CD4-positive, alpha-beta T cell treated with Interleukin-2 at 100 ng/mL for 4 hours (primary cell): ENCODE measurements at regions not wholly inside any gene's neighbourhood (a gene's known extent, or its start where the extent isn't known, plus 50 kb on each side); places are given as distances from the start of the nearest gene placed in this dataset.

Experiments used
- DNase-seq: peaks from one replicate; pipeline ENCODE4 v3.0.0-alpha.2; 2020; ENCODE audit warnings: low spot score

- DNase-seq, result no peak
These were observed 254.3 kb upstream of the AGA start for GRCh38 chr4:177696438-177696966.

DNA sequence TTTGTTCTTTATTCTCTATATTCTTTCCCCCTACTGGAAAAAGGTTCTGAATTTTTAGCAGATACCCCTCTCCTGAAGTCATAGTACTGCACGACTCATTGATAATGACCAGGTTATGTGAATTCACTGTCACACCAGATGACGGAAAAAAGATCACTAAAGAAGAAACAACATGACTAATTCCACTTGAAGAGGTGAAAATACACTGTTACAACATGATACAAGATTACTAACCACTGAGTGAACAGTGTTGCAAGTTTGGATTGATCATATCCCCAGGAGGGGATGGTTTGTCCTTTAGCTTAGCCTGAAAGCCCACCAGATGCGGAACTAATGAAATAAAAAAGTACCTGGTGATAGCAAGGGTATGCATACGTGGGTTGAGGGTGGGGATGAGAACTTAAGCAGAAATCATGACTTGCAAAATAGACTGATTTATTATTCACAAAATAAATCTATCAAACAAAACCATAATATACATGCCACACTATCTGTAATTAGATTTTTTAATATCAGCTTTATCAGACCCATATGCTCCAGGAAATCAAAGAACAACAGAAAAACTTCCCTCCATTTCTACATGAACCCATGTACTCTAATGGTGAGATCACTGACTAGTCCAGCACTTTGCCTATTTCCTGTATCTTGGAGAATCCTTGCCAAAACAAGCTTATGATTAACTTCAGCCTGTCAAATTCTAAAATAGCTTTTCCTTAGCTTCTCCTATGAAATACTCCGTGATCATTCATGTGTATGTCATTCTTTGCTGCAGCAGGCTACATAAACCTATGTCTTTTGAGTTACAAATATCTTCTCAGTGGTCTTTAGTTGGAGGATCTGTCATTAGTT is 257.4 kb upstream of the AGA start:
- no peak for DNase-seq

DNA sequence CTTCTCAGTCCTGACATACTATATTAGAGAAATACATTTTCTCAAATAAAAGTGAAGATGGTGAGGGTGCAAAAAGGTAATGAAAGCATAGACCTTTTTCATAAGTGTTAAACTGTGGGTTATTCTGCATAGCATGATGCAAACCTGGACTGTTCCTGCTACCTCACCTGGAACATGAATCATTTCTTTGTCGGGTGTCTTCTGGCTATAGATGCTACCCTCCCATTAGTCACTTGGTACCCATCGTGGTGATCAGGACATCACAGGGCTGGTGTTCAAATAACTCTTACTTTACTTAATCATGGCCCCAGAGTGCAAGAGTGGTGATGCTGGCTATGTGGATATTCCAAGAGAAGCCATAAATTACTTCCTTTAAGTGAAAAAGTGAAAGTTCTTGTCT is 264.7 kb upstream of the AGA start:
- no peak for DNase-seq

DNA sequence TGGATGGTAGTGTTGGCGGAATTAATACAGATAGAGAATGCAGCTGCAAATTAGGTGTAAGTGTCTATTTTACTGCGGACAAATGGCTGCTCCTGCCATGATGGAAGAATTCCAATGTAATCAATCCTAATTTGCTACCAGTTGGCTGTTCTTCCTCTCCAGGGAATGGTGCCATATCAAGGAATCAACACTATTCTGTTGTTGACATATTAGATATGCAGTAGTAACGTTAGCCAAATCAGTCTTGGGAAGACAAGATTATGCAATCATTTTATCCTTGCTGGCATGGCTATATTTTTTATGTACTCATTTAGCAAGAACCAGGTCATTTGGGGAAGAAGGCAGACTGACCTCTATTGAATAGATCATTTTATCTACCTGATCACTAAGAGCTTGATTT is 271.2 kb upstream of the AGA start:
- no peak for DNase-seq

DNA sequence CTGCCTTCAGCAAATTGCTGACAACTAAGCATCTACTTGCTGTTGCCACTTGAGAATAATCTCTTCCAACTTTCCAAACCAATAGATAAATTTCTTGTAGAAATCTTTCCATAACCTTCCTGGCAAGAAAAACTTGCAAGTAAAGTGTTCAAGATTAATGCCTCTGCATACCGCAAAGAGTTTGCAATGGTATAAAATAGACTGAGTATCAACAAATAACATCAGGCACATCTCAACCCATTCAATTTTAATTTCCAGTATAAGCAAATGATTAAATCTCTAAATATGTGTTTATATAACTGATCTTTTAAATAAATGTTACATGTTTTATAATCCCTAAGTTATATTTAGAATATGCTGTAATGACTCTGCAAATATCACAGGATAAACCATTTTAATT is 275.2 kb upstream of the AGA start:
- DNase-seq, result no peak

DNA sequence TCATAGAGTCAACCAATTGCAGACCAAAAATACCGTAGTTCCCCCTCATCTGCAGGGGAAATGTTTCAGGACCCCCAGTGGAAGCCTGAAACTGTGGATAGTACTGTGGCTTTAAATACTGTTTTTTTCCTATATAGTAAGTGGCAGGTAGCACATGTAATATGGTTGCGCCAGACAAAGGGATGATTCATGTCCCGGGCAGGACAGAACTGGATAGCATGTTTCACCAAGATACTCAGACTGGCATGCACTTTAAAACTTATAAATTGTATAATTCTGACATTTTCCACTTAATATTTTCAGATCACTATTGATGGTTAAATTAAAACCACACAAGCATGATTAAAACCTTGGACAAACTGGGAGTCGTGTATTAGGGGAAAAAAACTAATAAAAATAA is 276.3 kb upstream of the AGA start:
- DNase-seq, result no peak

- DNase-seq, result no peak
These were observed 283.9 kb upstream of the AGA start for GRCh38 chr4:177726111-177726510.

- DNase-seq, result no peak
These were observed 286.3 kb upstream of the AGA start for GRCh38 chr4:177728361-177729152.

- no peak for DNase-seq
These were observed 287.4 kb upstream of the AGA start for GRCh38 chr4:177729681-177730080.

GRCh38 chr4:177737387-177737940 is 295.2 kb upstream of the AGA start:
- no peak for DNase-seq

GRCh38 chr4:177740563-177740962 is 298.3 kb upstream of the AGA start:
- DNase-seq, result no peak

GRCh38 chr4:177759729-177760128 is 317.5 kb upstream of the AGA start:
- no peak for DNase-seq

DNA sequence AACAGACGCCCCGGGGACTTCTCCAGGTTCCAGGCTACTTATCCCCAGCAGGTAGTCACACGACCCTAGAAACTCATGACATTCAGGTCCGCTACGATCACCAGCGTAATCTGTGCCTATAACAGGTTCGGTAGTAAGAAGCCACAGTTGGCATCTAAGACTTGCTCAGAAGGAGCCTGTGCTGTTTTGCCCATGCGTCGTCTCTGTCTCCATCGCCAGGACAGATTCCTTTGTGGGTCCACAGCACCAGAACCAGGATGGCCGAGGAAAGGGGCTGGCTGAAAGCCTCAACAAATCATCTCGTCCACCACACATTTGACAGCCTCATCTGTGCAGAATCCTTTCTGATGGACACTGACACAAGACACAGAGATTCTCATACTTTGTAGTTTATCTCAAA is 319.5 kb upstream of the AGA start:
- DNase-seq, result no peak

DNA sequence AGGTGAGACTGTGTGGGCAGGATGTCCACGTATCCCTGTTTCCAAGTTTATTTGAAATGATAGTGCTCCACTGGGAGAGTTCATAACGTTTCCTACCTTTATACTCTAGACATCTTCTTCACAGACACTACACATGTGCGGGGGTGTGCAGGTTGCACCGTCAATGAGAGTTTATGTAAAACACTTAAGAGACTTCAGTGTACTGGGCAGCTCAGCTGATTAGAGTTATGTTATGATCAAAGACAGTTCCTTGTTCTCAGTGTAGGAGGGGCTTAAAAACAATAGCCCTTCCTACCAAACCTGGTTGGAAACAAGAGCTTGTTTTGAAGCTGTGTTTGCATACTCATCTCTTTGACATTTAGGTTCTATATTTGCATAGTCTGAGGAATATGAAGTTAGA is 326.9 kb upstream of the AGA start:
- DNase-seq, result no peak

- DNase-seq, result no peak
These were observed 328.5 kb upstream of the AGA start for GRCh38 chr4:177770776-177771175.

- no peak for DNase-seq
These were observed 329.4 kb upstream of the AGA start for GRCh38 chr4:177771645-177772044.

DNA sequence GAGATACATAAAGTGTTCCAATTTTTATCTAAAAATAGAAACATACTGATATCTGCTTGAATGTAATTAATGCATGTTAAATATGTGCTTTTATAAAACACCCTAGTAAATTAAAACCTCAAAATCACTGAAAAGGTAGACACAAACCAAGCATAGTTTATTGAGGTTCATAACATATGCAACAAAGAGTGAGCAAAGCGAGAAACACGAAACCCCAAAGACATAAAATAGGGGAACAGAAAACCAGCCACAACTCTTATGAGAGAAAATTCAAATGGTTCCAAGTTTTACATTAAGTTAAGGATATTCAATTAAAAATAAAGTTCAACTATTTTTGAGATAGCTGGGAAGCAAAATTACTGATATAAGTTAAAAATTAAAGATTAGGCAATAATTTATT is 336.4 kb upstream of the AGA start:
- no peak for DNase-seq

- DNase-seq, result no peak
These were observed 342.8 kb upstream of the AGA start for GRCh38 chr4:177785000-177785399.

DNA sequence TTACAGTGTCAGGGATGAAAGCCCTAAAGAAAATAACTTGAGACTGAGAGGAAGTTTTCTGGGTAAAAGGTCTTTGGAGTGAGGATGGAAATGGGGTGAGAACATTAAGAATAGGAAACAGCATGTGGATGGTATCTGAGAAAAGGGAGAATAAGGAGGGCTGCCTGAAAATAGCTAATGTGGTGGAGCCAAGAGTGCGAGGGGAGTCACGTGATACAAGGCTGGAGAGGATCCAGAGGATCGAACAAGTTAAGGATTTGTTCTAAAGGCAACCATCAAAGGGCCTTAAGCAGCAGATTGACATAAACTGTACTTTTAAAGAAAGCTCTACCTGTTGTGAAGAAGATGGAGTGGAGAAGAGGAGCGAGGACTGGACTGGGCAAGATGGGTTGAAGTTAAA is 347.4 kb upstream of the AGA start:
- DNase-seq, result no peak

- no peak for DNase-seq
These were observed 349.0 kb upstream of the AGA start for GRCh38 chr4:177791188-177791587.

DNA sequence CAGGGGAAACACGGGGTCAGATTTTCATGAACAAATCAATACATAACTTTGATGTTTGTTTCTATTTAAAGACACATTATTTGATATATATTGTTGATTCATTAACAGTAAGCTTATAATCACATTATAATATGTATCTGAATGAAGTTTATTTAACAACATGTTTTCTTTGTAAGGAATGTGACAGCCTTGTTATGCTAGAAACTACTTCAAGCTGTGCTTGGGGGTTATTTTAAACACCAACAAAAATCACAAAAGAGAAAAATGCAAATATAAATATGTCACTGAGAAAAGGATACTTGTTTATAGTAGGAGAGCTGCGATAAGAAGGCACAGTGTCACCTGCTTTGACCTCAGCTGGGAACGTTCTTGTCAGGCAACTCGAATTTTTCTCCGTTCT is 354.6 kb upstream of the AGA start:
- DNase-seq, result no peak

DNA sequence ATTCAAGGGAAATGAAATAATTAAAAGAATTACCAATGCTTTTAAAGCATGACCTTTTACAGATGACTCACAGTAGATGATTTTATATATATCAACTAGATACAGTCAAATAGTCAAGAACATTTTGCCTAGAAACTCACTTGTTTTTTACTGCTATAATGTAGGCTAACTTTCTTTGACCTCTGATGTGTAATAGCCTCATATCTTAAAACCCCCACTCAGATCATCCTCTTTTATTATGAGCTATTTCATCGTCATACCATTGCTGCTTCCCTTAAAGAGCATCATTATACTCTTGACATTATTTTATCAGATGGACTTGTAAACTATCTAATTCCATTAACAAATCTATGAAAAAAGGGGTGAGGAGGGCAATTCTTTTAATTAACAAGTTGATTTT is 355.9 kb upstream of the AGA start:
- no peak for DNase-seq

DNA sequence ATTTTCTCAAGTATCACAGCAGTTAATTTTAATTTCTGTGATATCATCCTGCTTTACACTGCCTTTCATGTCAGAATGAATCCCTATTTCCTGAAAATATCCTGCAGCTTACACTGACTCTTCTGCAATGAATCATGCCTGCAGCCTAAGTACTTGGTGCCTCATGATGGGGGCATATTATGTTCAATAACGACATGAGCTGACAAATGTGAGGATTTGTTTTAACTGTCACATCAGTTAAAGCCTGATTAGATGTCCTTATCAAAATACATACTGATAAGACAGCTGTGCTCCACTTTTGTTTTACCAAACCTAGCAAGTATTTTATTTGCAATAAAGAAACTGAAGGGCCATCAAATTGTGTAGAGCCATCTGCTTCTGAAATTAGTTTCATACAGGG is 359.9 kb upstream of the AGA start:
- no peak for DNase-seq
